GM18907 (cell line): ENCODE measurements at regions not wholly inside any gene's neighbourhood (a gene's known extent, or its start where the extent isn't known, plus 50 kb on each side); places are given as distances from the start of the nearest gene placed in this dataset.
"Not testable (repeated sequence)": the region's sequence is repeated elsewhere in the genome, so short reads cannot be mapped to it uniquely, and the experiment has no call there.

Experiments
- ATAC-seq: cut with Tn5 transposase; IDR thresholded peaks from one replicate; pipeline ENCODE4 v1.9.1; 2021; ENCODE audit warnings: mild to moderate bottlenecking, moderate library complexity; ENCODE audit not compliant: unreplicated experiment

DNA sequence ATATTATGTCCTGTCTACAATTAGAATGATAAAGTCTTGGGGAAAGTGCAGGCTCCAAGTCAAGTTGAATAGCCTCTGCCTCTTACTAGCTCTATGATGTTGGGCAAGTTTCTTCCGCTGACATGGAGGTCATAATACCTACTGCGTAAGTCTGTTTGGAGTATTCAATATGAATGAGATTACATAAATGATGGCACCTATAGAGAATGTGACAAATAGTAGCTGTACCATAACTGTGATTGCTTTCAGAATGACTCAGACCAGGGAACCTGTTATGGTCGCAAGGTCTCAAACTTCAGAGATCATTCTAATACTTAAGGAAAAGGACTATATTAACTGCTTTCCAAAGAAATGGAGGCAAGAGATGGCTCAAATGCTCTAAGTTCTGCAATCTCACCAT lies 94.0 kb upstream of the ABCA1 start:
- ATAC-seq = no peak

DNA sequence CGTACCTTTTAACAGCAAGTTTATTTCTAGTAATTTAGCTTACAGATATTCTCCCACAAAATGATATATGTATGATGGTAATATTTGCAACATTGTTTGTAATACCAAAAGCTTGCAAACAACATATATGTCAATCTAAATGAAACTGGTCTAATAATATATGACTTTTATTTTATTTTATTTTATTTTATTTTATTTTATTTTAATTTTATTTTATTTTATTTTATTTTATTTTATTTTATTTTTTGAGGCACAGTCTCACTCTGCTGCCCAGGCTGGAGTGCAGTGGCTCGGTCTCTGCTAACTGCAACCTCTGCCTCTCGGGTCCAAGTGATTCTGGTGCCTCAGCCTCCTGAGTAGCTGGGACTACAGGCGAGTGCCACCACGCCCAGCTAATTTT lies 94.6 kb upstream of the ABCA1 start:
- not testable (repeated sequence) for ATAC-seq

DNA sequence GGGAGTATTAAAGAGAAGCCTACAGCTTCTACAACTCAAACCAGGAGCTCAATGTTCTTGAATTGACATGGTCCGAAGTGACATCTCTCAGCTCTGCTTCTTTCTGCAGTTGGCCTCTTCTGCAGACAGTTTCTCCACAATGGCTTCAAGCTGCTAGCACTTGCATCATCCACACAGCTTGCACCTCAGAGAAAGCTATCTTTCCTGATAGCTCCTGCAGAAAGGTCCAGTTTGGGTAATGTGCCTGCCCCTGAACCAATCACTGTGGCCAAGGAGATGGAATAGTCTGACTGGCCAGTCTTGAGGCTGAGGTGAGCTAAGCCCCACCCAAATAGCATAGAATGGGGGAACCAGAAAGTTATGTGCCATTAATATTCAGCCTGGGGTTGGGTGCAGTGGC lies 95.8 kb upstream of the ABCA1 start:
- ATAC-seq = no peak

DNA sequence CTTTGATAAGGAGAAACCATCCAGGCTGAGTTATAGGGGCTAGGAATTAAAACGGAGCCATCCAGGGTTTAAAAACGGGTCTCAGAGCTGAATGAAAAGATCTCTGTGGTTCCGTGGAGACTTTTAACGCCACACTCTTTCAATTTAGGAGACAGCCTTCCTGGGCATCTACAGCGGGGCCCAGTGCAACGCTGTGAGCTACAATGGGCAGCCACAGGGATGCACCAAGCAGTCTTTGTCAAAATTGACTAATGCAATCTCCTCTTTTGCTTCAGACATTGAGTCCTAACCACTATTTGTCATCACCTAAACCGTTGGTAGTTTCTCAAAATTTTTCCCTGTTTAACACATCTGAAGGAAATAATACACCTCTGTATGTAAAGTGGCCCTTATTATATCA lies 96.6 kb upstream of the ABCA1 start:
- no peak for ATAC-seq

DNA sequence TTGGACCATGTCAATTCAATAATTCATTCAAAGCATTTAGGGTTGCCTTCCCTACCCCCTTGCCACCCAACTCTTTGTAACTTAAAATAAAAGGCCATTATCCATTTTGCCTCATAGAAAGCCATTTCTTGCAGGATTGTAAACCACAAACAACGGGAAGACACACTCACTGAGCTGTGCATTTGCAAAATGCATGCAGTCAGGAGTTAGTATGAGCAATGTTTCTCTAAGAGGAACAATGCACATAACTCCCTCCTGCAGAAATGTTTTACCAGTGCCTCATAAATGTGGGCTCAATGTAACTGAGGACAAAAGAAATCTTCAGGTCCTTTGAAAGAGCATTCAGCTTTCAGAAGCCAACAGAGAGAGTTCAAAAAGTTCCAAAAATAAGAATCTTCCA lies 98.5 kb upstream of the ABCA1 start:
- ATAC-seq = no peak

DNA sequence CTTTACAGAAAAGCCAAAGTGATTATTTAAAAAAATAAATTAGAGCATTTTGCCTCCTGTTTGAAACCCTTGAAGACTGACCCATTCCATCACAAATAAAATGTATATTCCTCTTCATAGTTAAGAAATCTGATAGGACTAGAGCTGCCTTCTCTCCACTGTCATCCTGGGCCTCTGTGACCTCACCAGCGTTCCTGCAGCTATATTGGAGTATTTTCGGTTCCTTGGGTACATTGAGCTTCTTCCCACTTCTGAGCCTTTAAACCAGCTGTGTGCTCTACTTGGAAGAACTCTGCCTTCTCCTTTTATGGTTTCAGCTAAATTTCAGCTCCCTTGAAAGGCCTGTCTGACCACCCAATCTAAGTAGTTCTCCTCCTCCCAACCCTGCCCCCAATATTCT lies 99.1 kb upstream of the ABCA1 start:
- no peak for ATAC-seq

DNA sequence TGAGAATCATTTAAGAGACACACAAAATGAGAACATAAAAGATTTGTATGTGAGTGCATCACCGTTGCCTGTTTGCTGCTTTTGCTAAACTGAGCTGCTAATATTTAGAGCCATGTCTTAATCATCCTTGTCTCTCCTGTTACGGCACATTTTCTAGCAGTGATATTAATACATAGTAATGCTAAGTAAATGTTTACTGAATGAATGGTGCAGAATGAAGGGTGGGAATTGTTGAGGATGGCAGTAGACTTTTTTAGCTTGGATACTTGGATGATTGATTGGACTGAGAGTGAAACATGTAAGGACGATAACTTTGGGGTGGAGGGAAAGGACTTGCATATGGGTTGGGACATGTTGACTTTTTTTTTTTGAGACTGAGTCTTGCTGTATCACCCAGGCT lies 102.3 kb upstream of the ABCA1 start:
- ATAC-seq = no peak

DNA sequence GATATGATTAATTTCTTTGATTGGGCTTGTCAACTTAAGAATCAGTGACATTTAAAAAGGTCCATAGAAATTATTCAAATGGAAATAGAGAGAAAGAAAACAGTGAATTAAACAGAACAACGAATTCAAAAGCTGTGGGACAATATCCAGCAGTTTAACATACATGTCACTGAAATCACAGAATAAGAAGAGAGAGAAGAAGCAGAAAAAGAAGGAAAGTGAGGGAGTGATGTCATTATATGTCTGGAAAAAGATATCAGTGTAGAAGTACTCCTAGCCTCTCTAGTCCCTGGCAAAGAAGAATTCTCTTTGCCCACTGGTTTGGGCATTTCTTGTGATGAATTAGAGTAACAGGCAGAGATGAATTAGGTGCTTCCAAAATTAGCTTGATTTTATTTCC lies 109.2 kb upstream of the ABCA1 start:
- no peak for ATAC-seq

DNA sequence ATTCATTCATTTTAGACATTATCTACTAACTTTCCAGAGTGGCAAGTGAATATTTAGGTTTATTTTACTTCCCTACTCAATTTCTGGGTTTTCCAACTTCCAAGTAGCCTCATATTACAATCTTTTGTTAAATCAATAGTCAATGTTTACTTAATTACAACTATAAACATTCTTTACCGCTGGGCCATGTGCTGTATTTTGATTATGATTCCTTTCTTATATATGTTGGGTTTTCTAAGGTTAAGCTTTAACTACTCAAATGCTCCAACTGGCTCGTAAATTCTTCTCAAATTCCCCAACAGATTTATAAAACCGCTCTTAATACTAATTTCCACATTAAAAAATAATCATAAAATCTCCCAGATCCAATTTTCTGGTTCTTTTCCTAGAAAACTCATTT lies 110.1 kb upstream of the ABCA1 start:
- ATAC-seq = no peak

DNA sequence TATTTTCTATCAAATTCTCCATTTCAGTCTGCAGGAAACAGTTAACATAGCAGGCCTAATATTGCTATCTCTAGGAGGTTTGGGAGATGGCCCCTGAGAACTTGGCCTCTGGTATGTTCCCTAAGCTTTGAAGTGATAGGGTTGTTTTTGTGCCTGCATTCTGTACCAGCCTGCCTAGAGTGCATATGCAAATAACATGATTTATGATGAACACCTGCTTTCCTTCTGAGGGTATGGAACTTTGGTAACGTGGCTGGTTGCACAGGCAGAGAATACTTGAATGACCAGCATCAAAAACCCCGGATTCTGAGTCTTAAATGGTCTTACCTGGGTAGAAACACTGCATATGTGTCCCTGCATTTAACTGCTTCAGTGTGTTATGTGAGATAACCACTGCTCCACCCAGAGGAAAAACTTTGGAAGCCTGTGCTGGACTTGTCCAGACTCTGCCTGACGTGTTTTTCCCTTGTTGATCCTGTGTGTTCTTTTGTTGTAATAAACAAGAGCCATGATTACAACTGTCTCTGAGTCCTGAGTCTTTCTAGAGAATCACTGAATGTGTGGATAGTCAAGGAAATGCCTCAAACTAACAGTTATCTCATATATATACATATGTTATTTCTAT lies 111.3 kb upstream of the ABCA1 start:
- ATAC-seq = no peak

DNA sequence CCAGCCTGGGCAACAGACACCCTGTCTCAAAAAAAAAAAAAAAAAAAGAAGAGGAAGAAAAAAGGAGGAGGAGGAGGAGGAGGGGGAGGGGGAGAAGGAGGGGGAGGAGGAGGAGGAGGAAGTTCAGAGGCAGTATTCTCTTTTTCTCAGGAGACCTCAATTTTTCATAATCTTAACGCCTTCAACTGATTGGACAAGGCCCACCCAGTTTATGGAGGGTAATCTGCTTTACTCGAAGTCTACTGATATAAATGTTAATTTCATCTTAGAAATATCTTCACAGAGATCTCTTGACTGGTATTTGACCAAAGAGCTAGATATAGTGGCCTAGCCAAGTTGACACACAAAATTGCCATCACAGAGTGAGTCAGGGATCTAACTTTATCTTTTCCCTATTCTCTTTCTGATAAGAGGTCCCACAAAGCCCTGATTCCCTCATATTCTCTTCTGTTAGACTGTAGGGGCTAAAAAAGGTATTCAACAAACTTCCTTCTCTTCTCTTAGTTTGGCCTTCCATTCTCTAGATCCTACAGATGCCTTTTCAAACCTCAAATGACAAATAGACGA lies 115.5 kb upstream of the ABCA1 start:
- ATAC-seq = no peak

DNA sequence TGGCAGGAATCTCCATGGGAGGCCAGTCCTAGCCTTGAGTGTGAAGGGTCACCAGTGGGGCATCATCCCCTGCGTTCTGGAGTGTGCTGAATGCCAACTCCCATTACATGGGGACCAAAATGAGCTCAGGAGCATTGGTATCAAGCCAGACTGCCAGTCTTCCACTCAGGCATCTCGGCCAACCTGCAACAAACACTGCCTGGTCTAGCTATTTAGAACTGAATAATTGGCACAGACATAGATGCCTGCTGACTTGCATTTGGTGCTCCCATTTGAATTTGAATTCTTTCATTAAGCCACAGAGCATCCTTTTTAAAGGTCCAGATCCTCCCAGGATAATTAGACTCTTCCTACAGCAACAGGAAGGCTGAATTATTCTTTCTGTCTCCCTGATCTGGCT lies 116.6 kb upstream of the ABCA1 start:
- no peak for ATAC-seq

DNA sequence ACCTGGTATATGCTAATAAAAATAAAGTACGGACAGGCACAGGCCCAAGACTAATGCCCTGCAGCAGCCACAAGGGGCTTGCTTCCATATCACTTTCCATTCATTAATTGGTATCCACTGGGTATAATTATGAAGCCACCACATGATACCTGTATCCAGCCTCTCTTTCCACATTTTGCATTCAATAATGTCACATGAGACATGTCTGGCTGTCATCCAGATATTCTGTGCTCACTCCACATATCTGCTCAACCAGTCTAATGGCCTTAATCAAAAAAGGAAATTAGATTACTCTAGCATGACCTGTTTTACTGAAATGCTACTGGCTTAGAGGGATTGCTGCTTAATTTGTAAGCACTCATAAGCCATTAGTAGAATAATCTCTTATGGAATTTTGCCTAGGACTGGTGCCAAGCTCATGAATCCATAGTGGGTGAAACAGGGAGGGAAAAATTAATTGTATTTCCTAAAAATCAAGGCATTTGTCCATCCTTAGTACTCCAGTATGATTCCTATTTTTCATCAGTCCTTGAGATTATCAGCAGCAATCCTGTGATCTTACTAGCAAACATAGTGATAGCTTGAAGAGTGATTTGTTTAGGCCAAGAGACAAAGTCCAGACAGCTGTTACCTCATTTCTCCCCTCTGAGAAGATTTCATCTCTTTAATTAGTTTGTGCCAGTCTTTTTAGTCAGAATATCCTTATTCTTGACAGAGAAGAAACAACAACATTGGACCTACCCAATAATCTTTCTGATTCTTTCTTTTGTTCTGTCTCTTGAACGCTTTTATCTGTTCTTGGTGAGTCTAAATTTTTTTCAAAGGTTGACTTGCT lies 119.2 kb upstream of the ABCA1 start:
- no peak for ATAC-seq

DNA sequence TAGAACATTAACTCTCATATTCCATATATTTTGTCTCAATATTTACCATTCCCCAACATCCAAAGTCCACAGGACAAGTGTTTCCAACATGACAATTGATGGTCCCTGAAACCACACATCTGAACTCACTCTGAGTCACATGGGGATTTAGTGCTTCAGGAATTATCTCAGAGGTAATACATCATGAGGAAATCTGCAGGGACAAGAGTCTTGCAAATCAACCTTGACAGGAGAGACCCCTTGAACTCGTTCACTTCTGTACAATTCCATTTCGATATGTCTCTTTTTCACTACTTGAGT lies 119.7 kb upstream of the ABCA1 start:
- no peak for ATAC-seq

DNA sequence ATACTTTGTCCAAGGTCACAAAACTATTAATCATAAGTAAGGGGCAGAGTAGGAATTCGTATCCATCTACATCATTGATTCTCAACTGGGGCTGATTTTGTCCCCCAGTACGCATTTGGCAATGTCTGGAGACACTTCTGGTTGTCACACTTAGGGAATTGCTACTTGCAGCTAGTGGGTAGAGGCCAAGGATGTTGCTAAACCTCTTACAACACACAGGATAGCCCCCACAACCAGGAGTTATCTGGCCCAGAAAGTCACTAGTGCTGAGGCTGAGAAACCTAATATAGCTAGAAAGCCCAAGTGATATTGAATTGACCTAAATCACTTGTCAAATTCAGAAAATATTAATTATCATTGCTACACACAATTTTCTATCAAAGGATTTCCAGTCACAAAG lies 120.4 kb upstream of the ABCA1 start:
- ATAC-seq = no peak

DNA sequence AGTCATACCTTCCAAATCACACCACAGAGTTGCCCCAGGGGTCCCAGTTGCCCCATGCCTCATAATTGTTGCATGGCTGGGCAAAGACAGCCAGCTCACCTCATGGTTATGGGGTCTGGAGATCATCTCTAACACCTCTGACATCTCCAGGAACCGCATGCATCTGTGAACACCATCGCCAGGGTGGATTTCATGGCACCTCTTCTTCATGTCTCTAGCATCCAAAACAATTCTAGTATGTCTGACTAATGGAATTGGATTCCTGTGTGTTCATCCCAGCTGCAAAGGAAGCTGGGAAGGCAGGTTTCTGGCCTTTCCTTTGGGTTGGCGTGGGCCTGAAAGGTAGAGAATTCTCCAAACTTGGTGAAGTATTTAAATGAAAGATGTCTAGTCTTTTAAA lies 122.3 kb upstream of the ABCA1 start:
- no peak for ATAC-seq

DNA sequence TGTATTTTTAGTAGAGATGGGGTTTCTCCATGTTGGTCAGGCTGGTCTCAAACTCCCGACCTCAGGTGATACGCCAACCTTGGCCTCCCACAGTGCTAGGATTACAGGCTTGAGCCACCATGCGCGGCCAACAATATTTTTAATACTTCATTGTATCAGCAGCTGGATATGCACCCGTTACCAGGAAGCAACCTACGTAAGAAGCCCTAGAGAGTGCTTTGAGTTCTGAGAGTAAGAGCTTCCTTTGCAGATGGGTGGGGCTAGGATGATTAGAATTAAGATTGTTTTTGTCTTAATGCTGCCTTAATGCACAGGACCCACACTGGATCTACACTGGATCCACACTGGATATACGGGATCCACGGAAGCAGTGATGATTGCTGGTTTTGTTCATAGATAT lies 123.9 kb upstream of the ABCA1 start:
- ATAC-seq = no peak

DNA sequence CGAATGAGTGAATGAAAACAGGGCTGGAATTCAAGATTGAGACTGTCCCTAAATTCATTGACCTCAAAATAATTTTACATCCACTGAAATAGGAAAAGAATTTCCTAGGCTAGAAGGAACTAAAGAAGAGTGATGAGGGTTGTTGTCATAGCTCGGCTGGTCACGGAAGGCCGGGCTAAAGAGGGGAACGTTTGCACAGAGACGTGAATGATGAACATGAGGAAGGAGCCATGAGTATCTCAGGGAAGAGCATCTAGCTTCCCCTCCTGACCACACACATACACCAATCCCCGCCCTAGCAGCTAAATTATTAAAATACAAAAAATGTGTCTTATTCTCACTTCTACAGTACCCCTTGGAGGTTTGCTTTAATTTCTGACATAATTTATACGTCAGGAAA lies 124.4 kb upstream of the ABCA1 start:
- ATAC-seq = no peak

DNA sequence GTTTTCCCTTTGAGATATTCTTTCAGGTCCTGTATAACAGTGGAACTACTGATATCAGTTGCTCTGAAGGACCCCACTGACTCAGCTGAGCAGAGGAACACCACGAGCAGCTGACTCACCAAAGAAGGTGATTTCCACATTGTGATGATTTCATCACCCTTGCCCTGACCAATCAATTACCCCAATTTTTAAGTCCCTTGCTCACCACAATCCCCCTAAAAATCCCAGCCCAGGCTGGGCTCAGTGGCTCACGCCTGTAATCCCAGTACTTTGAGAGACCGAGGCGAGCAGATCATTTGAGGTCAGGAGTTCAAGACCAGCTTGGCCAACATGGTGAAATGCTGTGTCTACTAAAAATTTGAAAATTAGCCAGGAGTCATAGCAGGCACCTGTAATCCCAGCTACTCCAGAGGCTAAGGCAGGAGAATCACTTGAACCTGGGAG lies 125.3 kb upstream of the ABCA1 start:
- ATAC-seq = peak; percentile 85

DNA sequence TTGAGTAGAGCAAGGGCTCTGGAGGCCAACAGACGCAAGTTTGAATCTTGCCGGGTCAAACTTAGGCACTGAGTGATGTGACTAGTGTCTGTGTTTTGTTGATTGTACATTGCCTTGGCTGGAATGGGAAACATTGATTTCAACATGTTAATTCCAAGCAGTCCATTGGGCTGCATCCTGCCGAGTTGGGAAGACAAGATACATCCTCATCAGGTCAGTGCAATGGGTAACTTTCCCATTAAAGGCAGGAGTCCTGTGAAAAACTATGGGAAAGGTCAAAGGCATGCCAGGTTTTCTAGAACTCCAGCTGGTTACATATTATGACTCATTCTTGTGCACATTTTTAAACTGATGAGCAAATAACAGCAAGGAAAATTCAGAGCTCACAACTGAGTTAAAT lies 126.5 kb upstream of the ABCA1 start:
- no peak for ATAC-seq

DNA sequence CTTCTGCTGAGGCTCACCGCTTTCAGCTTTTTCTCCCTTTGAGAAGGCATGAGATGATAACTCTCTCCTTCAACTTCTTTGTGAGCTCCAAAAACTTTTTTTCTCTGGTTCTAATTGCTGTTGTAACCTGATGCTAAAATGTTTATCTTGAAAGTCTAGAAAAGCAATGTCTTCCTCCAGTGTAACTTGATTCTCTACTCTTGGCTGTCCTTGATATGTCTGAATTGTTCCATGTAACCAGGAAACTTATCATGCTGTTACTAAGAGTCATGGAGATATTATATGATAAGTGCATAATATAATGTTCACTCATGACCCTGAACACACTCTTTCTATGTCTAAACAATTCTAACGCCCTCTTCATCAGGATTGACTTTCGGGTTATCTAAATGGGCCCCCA lies 128.0 kb upstream of the ABCA1 start:
- no peak for ATAC-seq

DNA sequence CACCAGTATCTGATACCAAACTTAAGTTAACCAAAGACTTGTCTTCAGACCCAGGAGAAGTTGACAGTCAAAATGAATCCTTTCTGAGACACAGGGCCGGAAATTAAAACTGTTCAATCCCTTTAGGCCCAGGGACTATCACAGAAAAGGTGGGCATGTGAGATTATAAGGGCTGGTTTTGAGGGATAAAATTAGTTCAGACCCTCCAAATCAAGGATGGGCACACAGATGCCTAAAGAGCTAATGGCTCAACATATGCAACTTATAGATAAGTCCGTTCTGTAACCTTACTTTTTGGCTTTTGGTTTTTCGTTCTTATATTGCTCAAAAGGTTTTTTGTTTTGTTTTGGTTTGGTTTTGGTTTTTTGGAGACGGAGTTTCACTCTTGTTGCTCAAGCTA lies 129.6 kb upstream of the ABCA1 start:
- ATAC-seq = no peak

DNA sequence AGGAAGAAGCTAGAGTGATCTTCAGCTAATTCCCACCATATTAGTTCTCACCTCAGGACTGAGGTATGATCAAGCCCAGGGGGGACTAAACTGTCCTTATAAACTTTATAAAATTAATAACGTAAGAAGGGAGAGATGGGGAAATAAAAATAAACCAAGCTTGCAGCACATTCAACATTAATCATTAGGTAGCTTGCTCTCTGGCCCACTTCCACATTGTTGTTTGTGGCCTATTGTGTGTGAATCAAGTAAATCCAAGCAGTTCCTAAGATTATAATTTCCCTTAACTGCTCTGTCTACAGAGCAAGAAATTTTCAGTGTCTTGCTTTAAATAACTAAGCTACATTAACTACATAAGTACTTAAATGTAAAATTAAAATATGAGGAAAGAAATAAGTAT lies 131.3 kb upstream of the ABCA1 start:
- ATAC-seq = no peak
